ENCODE measurements at regions not wholly inside any gene's neighbourhood (a gene's known extent, or its start where the extent isn't known, plus 50 kb on each side); places are given as distances from the start of the nearest gene placed in this dataset.

DNA sequence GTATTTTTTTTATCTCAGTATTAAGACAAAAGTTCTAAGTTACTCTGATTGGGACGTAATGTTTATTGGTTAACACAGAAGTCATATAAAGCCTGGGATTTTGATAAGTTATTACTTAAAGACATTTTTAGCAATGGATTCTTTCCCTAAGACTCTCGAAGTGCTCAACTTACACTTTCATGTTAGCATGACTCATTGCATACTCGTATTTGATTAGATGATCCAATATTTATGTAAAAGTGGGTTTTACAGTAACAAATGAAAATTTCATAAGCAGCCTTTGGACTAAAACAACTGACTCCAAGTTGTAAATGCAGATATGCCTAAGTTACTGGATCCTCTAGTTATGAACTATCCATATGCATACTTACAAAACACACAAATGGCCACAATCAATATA lies 567.7 kb upstream of the NUDT12 start:
- Histone ChIP-seq H3K4me3 (no peak overlapping the region), H3K9me3 (ENCODE audit: control insufficient read depth in 4 of 4, insufficient read depth in 3 of 4, low read length in 3 of 4) (peaks cover 0 to 2% (median 0%) of the 10 kb centered on the region in 4 donors), H3K9ac (ENCODE audit: insufficient read depth in 1 of 2, low read length in 2 of 2) (no peak overlapping the region), H3K4me1 (ENCODE audit: control insufficient read depth in 5 of 5, insufficient read depth in 5 of 5, low read length in 5 of 5) (no peaks in the 10 kb centered on the region), H3K36me3 (ENCODE audit: control insufficient read depth in 4 of 4, insufficient read depth in 4 of 4, low read length in 4 of 4) (no peaks in the 10 kb centered on the region), H3K27me3 (ENCODE audit: control insufficient read depth in 3 of 3, insufficient read depth in 3 of 3, low read length in 2 of 3) (no peaks in the 10 kb centered on the region), H3K27ac (ENCODE audit: low read depth in 1 of 2, low read length in 1 of 2) (no peak overlapping the region)
- TF ChIP-seq, protein P1, sequence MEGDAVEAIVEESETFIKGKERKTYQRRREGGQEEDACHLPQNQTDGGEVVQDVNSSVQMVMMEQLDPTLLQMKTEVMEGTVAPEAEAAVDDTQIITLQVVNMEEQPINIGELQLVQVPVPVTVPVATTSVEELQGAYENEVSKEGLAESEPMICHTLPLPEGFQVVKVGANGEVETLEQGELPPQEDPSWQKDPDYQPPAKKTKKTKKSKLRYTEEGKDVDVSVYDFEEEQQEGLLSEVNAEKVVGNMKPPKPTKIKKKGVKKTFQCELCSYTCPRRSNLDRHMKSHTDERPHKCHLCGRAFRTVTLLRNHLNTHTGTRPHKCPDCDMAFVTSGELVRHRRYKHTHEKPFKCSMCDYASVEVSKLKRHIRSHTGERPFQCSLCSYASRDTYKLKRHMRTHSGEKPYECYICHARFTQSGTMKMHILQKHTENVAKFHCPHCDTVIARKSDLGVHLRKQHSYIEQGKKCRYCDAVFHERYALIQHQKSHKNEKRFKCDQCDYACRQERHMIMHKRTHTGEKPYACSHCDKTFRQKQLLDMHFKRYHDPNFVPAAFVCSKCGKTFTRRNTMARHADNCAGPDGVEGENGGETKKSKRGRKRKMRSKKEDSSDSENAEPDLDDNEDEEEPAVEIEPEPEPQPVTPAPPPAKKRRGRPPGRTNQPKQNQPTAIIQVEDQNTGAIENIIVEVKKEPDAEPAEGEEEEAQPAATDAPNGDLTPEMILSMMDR (IDR thresholded peaks at IDR 0.05; ENCODE audit: control extremely low read depth, extremely low read depth), result no peak
- DNase-seq (no peak), ATAC-seq (ENCODE audit: insufficient read depth, low FRiP score) (no peak)
- WGBS, 2 donors, result 74 to 89% methylated on average over 3 of the region's 3 CpGs

GRCh38 chr5:104128348-104128747 lies 565.8 kb upstream of the NUDT12 start:
- no peaks in the 10 kb centered on the region for H3K27me3 ChIP-seq (ENCODE audit: control insufficient read depth in 3 of 3, insufficient read depth in 3 of 3, low read length in 2 of 3)
- DNase-seq (no peak), ATAC-seq (ENCODE audit: insufficient read depth, low FRiP score) (no peak)
- 74 to 91% methylated on average over 5 of the region's 5 CpGs for WGBS, 2 donors
- no peak overlapping the region for H3K9ac ChIP-seq (ENCODE audit: insufficient read depth in 1 of 2, low read length in 2 of 2)
- no peaks in the 10 kb centered on the region for H3K36me3 ChIP-seq (ENCODE audit: control insufficient read depth in 4 of 4, insufficient read depth in 4 of 4, low read length in 4 of 4)
- no peak overlapping the region for H3K4me3 ChIP-seq
- H3K27ac ChIP-seq (ENCODE audit: low read depth in 1 of 2, low read length in 1 of 2), result no peak overlapping the region
- H3K9me3 ChIP-seq (ENCODE audit: control insufficient read depth in 4 of 4, insufficient read depth in 3 of 4, low read length in 3 of 4), result no peaks in the 10 kb centered on the region
- TF ChIP-seq, protein P1 (IDR thresholded peaks at IDR 0.05; ENCODE audit: control extremely low read depth, extremely low read depth), result no peak
- no peaks in the 10 kb centered on the region for H3K4me1 ChIP-seq (ENCODE audit: control insufficient read depth in 5 of 5, insufficient read depth in 5 of 5, low read length in 5 of 5)

DNA sequence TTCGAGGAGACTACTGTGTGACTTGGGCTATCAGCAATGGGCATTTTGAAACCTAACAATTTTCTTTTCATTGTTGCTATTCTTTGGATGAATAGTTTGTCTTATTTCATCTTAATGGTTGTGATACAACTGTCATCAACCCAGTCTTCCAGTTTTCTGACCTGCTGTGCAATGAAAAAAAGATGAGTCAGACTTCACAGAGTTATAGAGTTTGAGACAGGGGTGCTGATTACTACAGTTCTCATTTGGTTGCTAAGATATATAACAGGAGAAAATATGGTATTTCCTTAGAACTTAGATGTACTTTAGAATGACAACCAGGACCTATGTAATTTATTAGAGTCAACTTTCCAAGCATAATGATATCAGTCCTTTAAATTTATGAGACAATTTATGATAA lies 564.4 kb upstream of the NUDT12 start:
- 70 to 74% methylated on average over 1 of the region's 1 CpG for WGBS, 2 donors
- DNase-seq (no peak), ATAC-seq (ENCODE audit: insufficient read depth, low FRiP score) (no peak)
- H3K9ac ChIP-seq (ENCODE audit: insufficient read depth in 1 of 2, low read length in 2 of 2), result no peak overlapping the region
- H3K4me1 ChIP-seq (ENCODE audit: control insufficient read depth in 5 of 5, insufficient read depth in 5 of 5, low read length in 5 of 5), result no peaks in the 10 kb centered on the region
- H3K9me3 ChIP-seq (ENCODE audit: control insufficient read depth in 4 of 4, insufficient read depth in 3 of 4, low read length in 3 of 4), result no peaks in the 10 kb centered on the region
- H3K4me3 ChIP-seq, result no peak overlapping the region
- TF ChIP-seq, protein P1 (IDR thresholded peaks at IDR 0.05; ENCODE audit: control extremely low read depth, extremely low read depth), result no peak
- H3K36me3 ChIP-seq (ENCODE audit: control insufficient read depth in 4 of 4, insufficient read depth in 4 of 4, low read length in 4 of 4), result no peaks in the 10 kb centered on the region
- no peak overlapping the region for H3K27ac ChIP-seq (ENCODE audit: low read depth in 1 of 2, low read length in 1 of 2)
- no peaks in the 10 kb centered on the region for H3K27me3 ChIP-seq (ENCODE audit: control insufficient read depth in 3 of 3, insufficient read depth in 3 of 3, low read length in 2 of 3)

- Histone ChIP-seq H3K4me3 (no peak overlapping the region), H3K9ac (ENCODE audit: insufficient read depth in 1 of 2, low read length in 2 of 2) (no peak overlapping the region), H3K9me3 (ENCODE audit: control insufficient read depth in 4 of 4, insufficient read depth in 3 of 4, low read length in 3 of 4) (no peaks in the 10 kb centered on the region), H3K36me3 (ENCODE audit: control insufficient read depth in 4 of 4, insufficient read depth in 4 of 4, low read length in 4 of 4) (no peaks in the 10 kb centered on the region), H3K27ac (ENCODE audit: low read depth in 1 of 2, low read length in 1 of 2) (no peak overlapping the region), H3K4me1 (ENCODE audit: control insufficient read depth in 5 of 5, insufficient read depth in 5 of 5, low read length in 5 of 5) (no peaks in the 10 kb centered on the region), H3K27me3 (ENCODE audit: control insufficient read depth in 3 of 3, insufficient read depth in 3 of 3, low read length in 2 of 3) (no peaks in the 10 kb centered on the region)
- no peak for ATAC-seq (ENCODE audit: insufficient read depth, low FRiP score)
- no peak for DNase-seq
- TF ChIP-seq, protein P1 (IDR thresholded peaks at IDR 0.05; ENCODE audit: control extremely low read depth, extremely low read depth), result no peak
These were observed 556.9 kb upstream of the NUDT12 start for GRCh38 chr5:104119529-104119928.
